K562 (cell line): ENCODE measurements at regions not wholly inside any gene's neighbourhood (a gene's known extent, or its start where the extent isn't known, plus 50 kb on each side); places are given as distances from the start of the nearest gene placed in this dataset.

Experiments used
- ASH1L ChIP-seq: fragments of 450-650 bp; IDR thresholded peaks from 2 replicates; pipeline ENCODE4 v1.6.1; 2018; ENCODE audit warnings: borderline replicate concordance, mild to moderate bottlenecking, low read depth; ENCODE audit not compliant: partially characterized antibody
- BCOR ChIP-seq: fragments of 450-650 bp; IDR thresholded peaks from 2 replicates; pipeline ENCODE4 v1.6.1; 2016
- BHLHE40 ChIP-seq: IDR thresholded peaks from 2 replicates; pipeline ENCODE4 v1.6.1; 2011; ENCODE audit warnings: low read length, improper control_type of control experiment
- CBFA2T2 ChIP-seq: fragments of 450-650 bp; conservative IDR thresholded peaks from 2 replicates; pipeline ENCODE4 v1.6.1; 2017; ENCODE audit warnings: mild to moderate bottlenecking
- CXXC5 ChIP-seq: fragments of 250-450 bp; sonication (Bioruptor Pico); IDR thresholded peaks from 2 replicates; pipeline ENCODE4 v1.8.0; 2022; ENCODE audit warnings: inconsistent platforms, mild to moderate bottlenecking, moderate library complexity
- KDM1A ChIP-seq, 2 experiments: fragments of 450-650 bp; IDR thresholded peaks; 2 replicates each; pipeline ENCODE4 v1.6.1; 2016; ENCODE audit warnings: mild to moderate bottlenecking in 2 of 2
- KLF1 ChIP-seq: fragments of 450-650 bp; IDR thresholded peaks from 2 replicates; pipeline ENCODE4 v1.6.1; 2016; ENCODE audit warnings: missing genetic modification characterization, missing compliant biosample characterization
- SMC3 ChIP-seq: conservative IDR thresholded peaks from 2 replicates; pipeline ENCODE4 v1.6.1; 2011; ENCODE audit warnings: low read depth, low read length, improper control_type of control experiment; ENCODE audit not compliant: insufficient read depth
- SUPT5H ChIP-seq: fragments of 450-650 bp; IDR thresholded peaks from 2 replicates; pipeline ENCODE4 v1.6.1; 2016
- TAL1 ChIP-seq: fragments of 450-650 bp; IDR thresholded peaks from 2 replicates; pipeline ENCODE4 v1.6.1; 2016; ENCODE audit warnings: mild to moderate bottlenecking
- ZC3H11A ChIP-seq: IDR thresholded peaks from 2 replicates; pipeline ENCODE4 v1.6.1; 2012; ENCODE audit warnings: low read depth, low read length, improper control_type of control experiment
- ZNF444 ChIP-seq: fragments of 250-450 bp; sonication (Bioruptor Pico); IDR thresholded peaks from 2 replicates; pipeline ENCODE4 v1.4.0; 2020; ENCODE audit warnings: mild to moderate bottlenecking, moderate library complexity
- TF ChIP-seq, protein P1 (sequence below): fragments of 450-650 bp; IDR thresholded peaks from 2 replicates; pipeline ENCODE4 v1.7.1; 2018; ENCODE audit warnings: mild to moderate bottlenecking, low read depth; ENCODE audit not compliant: partially characterized antibody
- TF ChIP-seq, protein P2 (sequence below), 2 experiments: fragments of 150-350 bp in 1 of 2; IDR thresholded peaks; 2 replicates each; pipeline ENCODE4 v1.6.1; 2012 to 2016; ENCODE audit warnings: low read depth in 2 of 2, low read length in 2 of 2, mild to moderate bottlenecking in 1 of 2, moderate library complexity in 1 of 2
- TF ChIP-seq, protein P3 (sequence below): fragments of 450-650 bp; IDR thresholded peaks from 2 replicates; pipeline ENCODE4 v1.6.1; 2017; ENCODE audit warnings: antibody characterized with exemption, mild to moderate bottlenecking
- TF ChIP-seq, protein P4 (sequence below): fragments of 250-450 bp; sonication (Bioruptor Pico); IDR thresholded peaks from 2 replicates; pipeline ENCODE4 v1.8.0; 2021; ENCODE audit warnings: moderate library complexity, mild to moderate bottlenecking, inconsistent platforms

DNA sequence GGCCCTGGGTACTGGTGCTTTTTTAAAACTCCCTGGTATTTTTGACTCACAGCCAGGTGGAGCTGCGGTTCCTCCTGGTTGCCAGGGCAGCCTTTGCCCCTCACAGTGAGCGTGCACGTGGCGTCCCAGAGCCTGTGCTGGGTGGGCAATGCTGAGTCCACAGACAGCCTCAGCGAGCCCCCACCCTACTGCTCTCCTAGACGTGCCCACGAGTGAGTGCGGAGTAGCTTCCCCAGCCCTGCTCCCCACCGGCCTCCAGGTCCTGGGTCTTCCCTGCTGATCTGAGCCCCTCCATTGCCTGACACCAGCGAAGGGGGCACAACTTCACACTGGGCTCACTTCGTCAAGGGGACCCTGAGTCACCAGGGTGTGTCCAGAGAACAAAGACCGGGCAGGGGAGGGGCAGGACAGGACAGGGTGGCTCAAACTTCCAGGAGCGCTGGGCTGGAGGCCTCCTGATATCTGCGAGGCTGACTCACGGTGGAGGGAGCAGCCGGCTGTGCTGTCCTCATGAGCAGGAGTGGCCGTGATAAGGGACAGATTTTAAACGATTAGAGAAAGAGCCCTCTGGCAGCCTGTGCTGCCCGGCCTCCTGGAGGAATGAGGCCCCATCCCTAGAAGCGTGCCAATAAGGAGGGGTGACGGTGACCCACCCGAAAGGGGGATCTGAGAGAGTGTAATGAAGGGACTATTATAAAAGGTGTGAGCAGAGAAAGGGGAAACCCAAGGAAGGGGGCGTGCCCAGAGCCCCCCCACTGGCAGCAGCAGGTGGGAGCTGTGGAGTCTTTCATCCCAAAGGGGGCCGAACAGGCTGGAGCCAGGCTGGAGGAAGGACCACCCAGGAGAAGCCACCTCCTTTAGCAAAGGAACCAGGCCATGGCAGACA lies 129.3 kb upstream of the FGF3 start (continued):
- TF ChIP-seq, protein P1, sequence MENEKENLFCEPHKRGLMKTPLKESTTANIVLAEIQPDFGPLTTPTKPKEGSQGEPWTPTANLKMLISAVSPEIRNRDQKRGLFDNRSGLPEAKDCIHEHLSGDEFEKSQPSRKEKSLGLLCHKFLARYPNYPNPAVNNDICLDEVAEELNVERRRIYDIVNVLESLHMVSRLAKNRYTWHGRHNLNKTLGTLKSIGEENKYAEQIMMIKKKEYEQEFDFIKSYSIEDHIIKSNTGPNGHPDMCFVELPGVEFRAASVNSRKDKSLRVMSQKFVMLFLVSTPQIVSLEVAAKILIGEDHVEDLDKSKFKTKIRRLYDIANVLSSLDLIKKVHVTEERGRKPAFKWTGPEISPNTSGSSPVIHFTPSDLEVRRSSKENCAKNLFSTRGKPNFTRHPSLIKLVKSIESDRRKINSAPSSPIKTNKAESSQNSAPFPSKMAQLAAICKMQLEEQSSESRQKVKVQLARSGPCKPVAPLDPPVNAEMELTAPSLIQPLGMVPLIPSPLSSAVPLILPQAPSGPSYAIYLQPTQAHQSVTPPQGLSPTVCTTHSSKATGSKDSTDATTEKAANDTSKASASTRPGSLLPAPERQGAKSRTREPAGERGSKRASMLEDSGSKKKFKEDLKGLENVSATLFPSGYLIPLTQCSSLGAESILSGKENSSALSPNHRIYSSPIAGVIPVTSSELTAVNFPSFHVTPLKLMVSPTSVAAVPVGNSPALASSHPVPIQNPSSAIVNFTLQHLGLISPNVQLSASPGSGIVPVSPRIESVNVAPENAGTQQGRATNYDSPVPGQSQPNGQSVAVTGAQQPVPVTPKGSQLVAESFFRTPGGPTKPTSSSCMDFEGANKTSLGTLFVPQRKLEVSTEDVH: no peak
- TF ChIP-seq BCOR: peak; percentile 70
- TF ChIP-seq CXXC5 (CRISPR knock-in tag): peak; percentile 67
- TF ChIP-seq KDM1A (IDR thresholded peaks at IDR 0.05): peak; percentile 67 to 73; a peak in 3 of 4 replicates
- TF ChIP-seq, protein P2, sequence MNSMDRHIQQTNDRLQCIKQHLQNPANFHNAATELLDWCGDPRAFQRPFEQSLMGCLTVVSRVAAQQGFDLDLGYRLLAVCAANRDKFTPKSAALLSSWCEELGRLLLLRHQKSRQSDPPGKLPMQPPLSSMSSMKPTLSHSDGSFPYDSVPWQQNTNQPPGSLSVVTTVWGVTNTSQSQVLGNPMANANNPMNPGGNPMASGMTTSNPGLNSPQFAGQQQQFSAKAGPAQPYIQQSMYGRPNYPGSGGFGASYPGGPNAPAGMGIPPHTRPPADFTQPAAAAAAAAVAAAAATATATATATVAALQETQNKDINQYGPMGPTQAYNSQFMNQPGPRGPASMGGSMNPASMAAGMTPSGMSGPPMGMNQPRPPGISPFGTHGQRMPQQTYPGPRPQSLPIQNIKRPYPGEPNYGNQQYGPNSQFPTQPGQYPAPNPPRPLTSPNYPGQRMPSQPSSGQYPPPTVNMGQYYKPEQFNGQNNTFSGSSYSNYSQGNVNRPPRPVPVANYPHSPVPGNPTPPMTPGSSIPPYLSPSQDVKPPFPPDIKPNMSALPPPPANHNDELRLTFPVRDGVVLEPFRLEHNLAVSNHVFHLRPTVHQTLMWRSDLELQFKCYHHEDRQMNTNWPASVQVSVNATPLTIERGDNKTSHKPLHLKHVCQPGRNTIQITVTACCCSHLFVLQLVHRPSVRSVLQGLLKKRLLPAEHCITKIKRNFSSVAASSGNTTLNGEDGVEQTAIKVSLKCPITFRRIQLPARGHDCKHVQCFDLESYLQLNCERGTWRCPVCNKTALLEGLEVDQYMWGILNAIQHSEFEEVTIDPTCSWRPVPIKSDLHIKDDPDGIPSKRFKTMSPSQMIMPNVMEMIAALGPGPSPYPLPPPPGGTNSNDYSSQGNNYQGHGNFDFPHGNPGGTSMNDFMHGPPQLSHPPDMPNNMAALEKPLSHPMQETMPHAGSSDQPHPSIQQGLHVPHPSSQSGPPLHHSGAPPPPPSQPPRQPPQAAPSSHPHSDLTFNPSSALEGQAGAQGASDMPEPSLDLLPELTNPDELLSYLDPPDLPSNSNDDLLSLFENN (IDR thresholded peaks at IDR 0.05; ENCODE audit: low read depth in 2 of 2, low read length in 2 of 2): peak in 1 of 2 experiments; percentile 66; a peak in 2 of 4 replicates
- TF ChIP-seq CBFA2T2: peak; percentile 93
- peak; percentile 68; the same call in 1 of the 2 replicates for TF ChIP-seq BHLHE40
- no peak for TF ChIP-seq SUPT5H
- TF ChIP-seq, protein P3, sequence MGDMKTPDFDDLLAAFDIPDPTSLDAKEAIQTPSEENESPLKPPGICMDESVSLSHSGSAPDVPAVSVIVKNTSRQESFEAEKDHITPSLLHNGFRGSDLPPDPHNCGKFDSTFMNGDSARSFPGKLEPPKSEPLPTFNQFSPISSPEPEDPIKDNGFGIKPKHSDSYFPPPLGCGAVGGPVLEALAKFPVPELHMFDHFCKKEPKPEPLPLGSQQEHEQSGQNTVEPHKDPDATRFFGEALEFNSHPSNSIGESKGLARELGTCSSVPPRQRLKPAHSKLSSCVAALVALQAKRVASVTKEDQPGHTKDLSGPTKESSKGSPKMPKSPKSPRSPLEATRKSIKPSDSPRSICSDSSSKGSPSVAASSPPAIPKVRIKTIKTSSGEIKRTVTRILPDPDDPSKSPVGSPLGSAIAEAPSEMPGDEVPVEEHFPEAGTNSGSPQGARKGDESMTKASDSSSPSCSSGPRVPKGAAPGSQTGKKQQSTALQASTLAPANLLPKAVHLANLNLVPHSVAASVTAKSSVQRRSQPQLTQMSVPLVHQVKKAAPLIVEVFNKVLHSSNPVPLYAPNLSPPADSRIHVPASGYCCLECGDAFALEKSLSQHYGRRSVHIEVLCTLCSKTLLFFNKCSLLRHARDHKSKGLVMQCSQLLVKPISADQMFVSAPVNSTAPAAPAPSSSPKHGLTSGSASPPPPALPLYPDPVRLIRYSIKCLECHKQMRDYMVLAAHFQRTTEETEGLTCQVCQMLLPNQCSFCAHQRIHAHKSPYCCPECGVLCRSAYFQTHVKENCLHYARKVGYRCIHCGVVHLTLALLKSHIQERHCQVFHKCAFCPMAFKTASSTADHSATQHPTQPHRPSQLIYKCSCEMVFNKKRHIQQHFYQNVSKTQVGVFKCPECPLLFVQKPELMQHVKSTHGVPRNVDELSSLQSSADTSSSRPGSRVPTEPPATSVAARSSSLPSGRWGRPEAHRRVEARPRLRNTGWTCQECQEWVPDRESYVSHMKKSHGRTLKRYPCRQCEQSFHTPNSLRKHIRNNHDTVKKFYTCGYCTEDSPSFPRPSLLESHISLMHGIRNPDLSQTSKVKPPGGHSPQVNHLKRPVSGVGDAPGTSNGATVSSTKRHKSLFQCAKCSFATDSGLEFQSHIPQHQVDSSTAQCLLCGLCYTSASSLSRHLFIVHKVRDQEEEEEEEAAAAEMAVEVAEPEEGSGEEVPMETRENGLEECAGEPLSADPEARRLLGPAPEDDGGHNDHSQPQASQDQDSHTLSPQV: peak; percentile 75; the same call in 1 of the 2 replicates
- no peak for TF ChIP-seq ZC3H11A
- TF ChIP-seq ASH1L: no peak
- peak; percentile 85 for TF ChIP-seq TAL1
- TF ChIP-seq SMC3: no peak
- TF ChIP-seq KLF1 (tag): peak; percentile 55; the same call in 1 of the 2 replicates
- no peak for TF ChIP-seq ZNF444
- TF ChIP-seq, protein P4, sequence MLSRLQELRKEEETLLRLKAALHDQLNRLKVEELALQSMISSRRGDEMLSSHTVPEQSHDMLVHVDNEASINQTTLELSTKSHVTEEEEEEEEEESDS (CRISPR knock-in tag): no peak
